K562 (cell line): ENCODE measurements at regions not wholly inside any gene's neighbourhood (a gene's known extent, or its start where the extent isn't known, plus 50 kb on each side); places are given as distances from the start of the nearest gene placed in this dataset.
A peak's percentile ranks its signal among the peaks of the same experiment; 100 is the strongest.

Experiments used
- CAMTA2 ChIP-seq: fragments of 250-450 bp; sonication (Bioruptor Pico); conservative IDR thresholded peaks from 2 replicates; pipeline ENCODE4 v1.5.1; 2022
- ETV1 ChIP-seq: fragments of 450-650 bp; conservative IDR thresholded peaks from 2 replicates; pipeline ENCODE4 v1.6.1; 2016; ENCODE audit warnings: missing genetic modification characterization, control low read depth, low read depth, missing compliant biosample characterization
- THRAP3 ChIP-seq: fragments of 450-650 bp; IDR thresholded peaks from 2 replicates; pipeline ENCODE4 v1.6.1; 2016; ENCODE audit warnings: mild to moderate bottlenecking, inconsistent platforms, borderline replicate concordance
- ZNF561 ChIP-seq: fragments of 450-650 bp; formaldehyde crosslinking; conservative IDR thresholded peaks from 2 replicates; pipeline ENCODE4 v1.4.0; 2020; ENCODE audit warnings: mild to moderate bottlenecking, moderate library complexity
- TF ChIP-seq, protein P1 (sequence below), 2 experiments: fragments of 450-650 bp in 1 of 2; sonication (generic) in 1 of 2; formaldehyde crosslinking in 1 of 2; IDR thresholded peaks; 2 replicates each; pipeline versions ENCODE4 v1.7.1 to v1.9.0; 2016 to 2022; ENCODE audit warnings: inconsistent platforms in 1 of 2, mild to moderate bottlenecking in 1 of 2, missing genetic modification reagents in 1 of 2
- TF ChIP-seq, protein P2 (sequence below): fragments of 450-650 bp; IDR thresholded peaks from 2 replicates; pipeline ENCODE4 v1.6.1; 2017; ENCODE audit warnings: antibody characterized with exemption, mild to moderate bottlenecking
- TF ChIP-seq, protein P3 (sequence below): sonication (generic); formaldehyde crosslinking; IDR thresholded peaks from 2 replicates; pipeline ENCODE4 v1.8.1; 2023; ENCODE audit warnings: mild to moderate bottlenecking, missing genetic modification reagents
- TF ChIP-seq, protein P4 (sequence below): fragments of 250-450 bp; sonication (Bioruptor Pico); IDR thresholded peaks from 2 replicates; pipeline ENCODE4 v1.5.0; 2021; ENCODE audit warnings: mild to moderate bottlenecking, borderline replicate concordance

DNA sequence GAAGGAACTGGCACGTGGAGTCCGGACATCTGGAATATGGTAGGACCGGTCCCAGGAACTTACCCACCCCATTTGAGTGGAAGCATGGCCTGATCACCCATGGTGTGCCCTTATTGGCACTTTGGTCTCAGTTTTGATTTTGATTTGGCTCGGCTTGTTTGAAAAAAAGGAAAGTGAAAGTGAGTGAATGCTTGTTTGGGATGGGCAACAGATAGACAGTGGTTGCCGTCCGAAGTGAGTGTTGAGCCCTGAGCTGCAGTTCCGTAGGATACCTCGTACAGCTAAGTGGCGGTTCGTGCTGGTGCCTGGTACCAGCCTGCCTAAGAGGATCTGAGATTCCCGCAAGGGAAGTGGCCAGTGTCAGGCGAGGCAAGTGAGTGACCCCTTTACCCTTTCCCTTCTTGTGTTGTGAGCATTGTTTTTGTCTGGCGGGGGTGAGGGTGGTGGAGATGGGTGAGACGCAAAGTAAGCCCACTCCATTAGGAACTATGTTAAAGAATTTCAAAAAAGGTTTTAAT is 605.8 kb downstream of the UQCRFS1 start (continued):
- TF ChIP-seq, protein P1, sequence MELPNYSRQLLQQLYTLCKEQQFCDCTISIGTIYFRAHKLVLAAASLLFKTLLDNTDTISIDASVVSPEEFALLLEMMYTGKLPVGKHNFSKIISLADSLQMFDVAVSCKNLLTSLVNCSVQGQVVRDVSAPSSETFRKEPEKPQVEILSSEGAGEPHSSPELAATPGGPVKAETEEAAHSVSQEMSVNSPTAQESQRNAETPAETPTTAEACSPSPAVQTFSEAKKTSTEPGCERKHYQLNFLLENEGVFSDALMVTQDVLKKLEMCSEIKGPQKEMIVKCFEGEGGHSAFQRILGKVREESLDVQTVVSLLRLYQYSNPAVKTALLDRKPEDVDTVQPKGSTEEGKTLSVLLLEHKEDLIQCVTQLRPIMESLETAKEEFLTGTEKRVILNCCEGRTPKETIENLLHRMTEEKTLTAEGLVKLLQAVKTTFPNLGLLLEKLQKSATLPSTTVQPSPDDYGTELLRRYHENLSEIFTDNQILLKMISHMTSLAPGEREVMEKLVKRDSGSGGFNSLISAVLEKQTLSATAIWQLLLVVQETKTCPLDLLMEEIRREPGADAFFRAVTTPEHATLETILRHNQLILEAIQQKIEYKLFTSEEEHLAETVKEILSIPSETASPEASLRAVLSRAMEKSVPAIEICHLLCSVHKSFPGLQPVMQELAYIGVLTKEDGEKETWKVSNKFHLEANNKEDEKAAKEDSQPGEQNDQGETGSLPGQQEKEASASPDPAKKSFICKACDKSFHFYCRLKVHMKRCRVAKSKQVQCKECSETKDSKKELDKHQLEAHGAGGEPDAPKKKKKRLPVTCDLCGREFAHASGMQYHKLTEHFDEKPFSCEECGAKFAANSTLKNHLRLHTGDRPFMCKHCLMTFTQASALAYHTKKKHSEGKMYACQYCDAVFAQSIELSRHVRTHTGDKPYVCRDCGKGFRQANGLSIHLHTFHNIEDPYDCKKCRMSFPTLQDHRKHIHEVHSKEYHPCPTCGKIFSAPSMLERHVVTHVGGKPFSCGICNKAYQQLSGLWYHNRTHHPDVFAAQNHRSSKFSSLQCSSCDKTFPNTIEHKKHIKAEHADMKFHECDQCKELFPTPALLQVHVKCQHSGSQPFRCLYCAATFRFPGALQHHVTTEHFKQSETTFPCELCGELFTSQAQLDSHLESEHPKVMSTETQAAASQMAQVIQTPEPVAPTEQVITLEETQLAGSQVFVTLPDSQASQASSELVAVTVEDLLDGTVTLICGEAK (IDR thresholded peaks at IDR 0.05): 0 out of 2 replicates have a peak, but pooled peaks have one; percentile 36
- TF ChIP-seq, protein P1 (CRISPR knock-in tag; IDR thresholded peaks at IDR 0.05): 0 out of 2 replicates have a peak, but pooled peaks have one; percentile 2
- TF ChIP-seq ETV1 (tag) (0 out of 2 replicates have a peak, but pooled peaks have one; percentile 14), CAMTA2 (CRISPR knock-in tag) (peak; percentile 13; the same call in 1 of the 2 replicates), ZNF561 (CRISPR knock-in tag) (no peak), THRAP3 (peak; percentile 32; the same call in 1 of the 2 replicates)
- TF ChIP-seq, protein P2, sequence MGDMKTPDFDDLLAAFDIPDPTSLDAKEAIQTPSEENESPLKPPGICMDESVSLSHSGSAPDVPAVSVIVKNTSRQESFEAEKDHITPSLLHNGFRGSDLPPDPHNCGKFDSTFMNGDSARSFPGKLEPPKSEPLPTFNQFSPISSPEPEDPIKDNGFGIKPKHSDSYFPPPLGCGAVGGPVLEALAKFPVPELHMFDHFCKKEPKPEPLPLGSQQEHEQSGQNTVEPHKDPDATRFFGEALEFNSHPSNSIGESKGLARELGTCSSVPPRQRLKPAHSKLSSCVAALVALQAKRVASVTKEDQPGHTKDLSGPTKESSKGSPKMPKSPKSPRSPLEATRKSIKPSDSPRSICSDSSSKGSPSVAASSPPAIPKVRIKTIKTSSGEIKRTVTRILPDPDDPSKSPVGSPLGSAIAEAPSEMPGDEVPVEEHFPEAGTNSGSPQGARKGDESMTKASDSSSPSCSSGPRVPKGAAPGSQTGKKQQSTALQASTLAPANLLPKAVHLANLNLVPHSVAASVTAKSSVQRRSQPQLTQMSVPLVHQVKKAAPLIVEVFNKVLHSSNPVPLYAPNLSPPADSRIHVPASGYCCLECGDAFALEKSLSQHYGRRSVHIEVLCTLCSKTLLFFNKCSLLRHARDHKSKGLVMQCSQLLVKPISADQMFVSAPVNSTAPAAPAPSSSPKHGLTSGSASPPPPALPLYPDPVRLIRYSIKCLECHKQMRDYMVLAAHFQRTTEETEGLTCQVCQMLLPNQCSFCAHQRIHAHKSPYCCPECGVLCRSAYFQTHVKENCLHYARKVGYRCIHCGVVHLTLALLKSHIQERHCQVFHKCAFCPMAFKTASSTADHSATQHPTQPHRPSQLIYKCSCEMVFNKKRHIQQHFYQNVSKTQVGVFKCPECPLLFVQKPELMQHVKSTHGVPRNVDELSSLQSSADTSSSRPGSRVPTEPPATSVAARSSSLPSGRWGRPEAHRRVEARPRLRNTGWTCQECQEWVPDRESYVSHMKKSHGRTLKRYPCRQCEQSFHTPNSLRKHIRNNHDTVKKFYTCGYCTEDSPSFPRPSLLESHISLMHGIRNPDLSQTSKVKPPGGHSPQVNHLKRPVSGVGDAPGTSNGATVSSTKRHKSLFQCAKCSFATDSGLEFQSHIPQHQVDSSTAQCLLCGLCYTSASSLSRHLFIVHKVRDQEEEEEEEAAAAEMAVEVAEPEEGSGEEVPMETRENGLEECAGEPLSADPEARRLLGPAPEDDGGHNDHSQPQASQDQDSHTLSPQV: peak; percentile 39; the same call in 1 of the 2 replicates
- TF ChIP-seq, protein P3, sequence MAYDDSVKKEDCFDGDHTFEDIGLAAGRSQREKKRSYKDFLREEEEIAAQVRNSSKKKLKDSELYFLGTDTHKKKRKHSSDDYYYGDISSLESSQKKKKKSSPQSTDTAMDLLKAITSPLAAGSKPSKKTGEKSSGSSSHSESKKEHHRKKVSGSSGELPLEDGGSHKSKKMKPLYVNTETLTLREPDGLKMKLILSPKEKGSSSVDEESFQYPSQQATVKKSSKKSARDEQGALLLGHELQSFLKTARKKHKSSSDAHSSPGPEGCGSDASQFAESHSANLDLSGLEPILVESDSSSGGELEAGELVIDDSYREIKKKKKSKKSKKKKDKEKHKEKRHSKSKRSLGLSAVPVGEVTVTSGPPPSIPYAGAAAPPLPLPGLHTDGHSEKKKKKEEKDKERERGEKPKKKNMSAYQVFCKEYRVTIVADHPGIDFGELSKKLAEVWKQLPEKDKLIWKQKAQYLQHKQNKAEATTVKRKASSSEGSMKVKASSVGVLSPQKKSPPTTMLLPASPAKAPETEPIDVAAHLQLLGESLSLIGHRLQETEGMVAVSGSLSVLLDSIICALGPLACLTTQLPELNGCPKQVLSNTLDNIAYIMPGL: 0 out of 2 replicates have a peak, but pooled peaks have one; percentile 32
- TF ChIP-seq, protein P4, sequence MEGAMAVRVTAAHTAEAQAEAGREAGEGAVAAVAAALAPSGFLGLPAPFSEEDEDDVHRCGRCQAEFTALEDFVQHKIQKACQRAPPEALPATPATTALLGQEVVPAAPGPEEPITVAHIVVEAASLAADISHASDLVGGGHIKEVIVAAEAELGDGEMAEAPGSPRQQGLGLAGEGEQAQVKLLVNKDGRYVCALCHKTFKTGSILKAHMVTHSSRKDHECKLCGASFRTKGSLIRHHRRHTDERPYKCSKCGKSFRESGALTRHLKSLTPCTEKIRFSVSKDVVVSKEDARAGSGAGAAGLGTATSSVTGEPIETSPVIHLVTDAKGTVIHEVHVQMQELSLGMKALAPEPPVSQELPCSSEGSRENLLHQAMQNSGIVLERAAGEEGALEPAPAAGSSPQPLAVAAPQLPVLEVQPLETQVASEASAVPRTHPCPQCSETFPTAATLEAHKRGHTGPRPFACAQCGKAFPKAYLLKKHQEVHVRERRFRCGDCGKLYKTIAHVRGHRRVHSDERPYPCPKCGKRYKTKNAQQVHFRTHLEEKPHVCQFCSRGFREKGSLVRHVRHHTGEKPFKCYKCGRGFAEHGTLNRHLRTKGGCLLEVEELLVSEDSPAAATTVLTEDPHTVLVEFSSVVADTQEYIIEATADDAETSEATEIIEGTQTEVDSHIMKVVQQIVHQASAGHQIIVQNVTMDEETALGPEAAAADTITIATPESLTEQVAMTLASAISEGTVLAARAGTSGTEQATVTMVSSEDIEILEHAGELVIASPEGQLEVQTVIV (CRISPR knock-in tag): 0 out of 2 replicates have a peak, but pooled peaks have one; percentile 27
